ENCODE measurements at regions not wholly inside any gene's neighbourhood (a gene's known extent, or its start where the extent isn't known, plus 50 kb on each side); places are given as distances from the start of the nearest gene placed in this dataset.

- DNase-seq (ENCODE audit: low spot score), result no peak
- H3K36me3 ChIP-seq (ENCODE audit: insufficient read depth), result no peaks in the 10 kb centered on the region
- H3K4me3 ChIP-seq, result no peak overlapping the region
- no peaks in the 10 kb centered on the region for H3K9me2 ChIP-seq (ENCODE audit: insufficient read depth)
- H3K27ac Mint-ChIP-seq, result no peak overlapping the region
- no peak overlapping the region for H3K4me3 Mint-ChIP-seq
- H3K27me3 Mint-ChIP-seq (ENCODE audit: insufficient read depth, low read depth, poor library complexity), result no peaks in the 10 kb centered on the region
- no peaks in the 10 kb centered on the region for H3K27me3 ChIP-seq (ENCODE audit: insufficient read depth)
- no peaks in the 10 kb centered on the region for H3K4me1 ChIP-seq (ENCODE audit: insufficient read depth)
- H3K9me3 Mint-ChIP-seq, result peaks cover 20% of the 10 kb centered on the region; the same call in 2 of the 3 replicates
- H3K27ac ChIP-seq (ENCODE audit: low read depth), result no peak overlapping the region
- H3K4me1 Mint-ChIP-seq, result no peaks in the 10 kb centered on the region
- H3K79me2 ChIP-seq (replicated peaks; ENCODE audit: insufficient read depth), result no peaks in the 10 kb centered on the region
- 0 out of 3 replicates have a peak, but pooled peaks cover 2% of the 10 kb centered on the region for H3K36me3 Mint-ChIP-seq (ENCODE audit: low read depth)
- H3K4me2 ChIP-seq, result no peak overlapping the region
- TF ChIP-seq ZNF462 (CRISPR knock-in tag; IDR thresholded peaks at IDR 0.05) (no peak), REST (IDR thresholded peaks at IDR 0.05; ENCODE audit: unreplicated experiment) (no peak), ZNF114 (CRISPR knock-in tag; IDR thresholded peaks at IDR 0.05) (no peak), CTCF (conservative IDR thresholded peaks at IDR 0.05; ENCODE audit: low read depth in 2 of 2) (no peak), JUNB (IDR thresholded peaks at IDR 0.05; ENCODE audit: unreplicated experiment) (no peak), NANOG (IDR thresholded peaks at IDR 0.05; ENCODE audit: borderline replicate concordance) (no peak), CREB1 (CRISPR knock-in tag; IDR thresholded peaks at IDR 0.05; ENCODE audit: low read depth) (no peak), ZNF331 (CRISPR knock-in tag; IDR thresholded peaks at IDR 0.05; ENCODE audit: low read depth) (no peak), POLR2AphosphoS5 (IDR thresholded peaks at IDR 0.05; ENCODE audit: low read depth) (no peak), ETS1 (IDR thresholded peaks at IDR 0.05) (no peak), EZH2phosphoT487 (IDR thresholded peaks at IDR 0.05; ENCODE audit: unreplicated experiment) (no peak), STAT1 (IDR thresholded peaks at IDR 0.05; ENCODE audit: unreplicated experiment) (no peak), EZH2 (IDR thresholded peaks at IDR 0.05; ENCODE audit: low read depth, unreplicated experiment) (no peak)
- no peaks in the 10 kb centered on the region for H4K20me1 ChIP-seq (replicated peaks; ENCODE audit: insufficient read depth)
- no peak overlapping the region for H2AFZ ChIP-seq
- no peak for ATAC-seq
- no peaks in the 10 kb centered on the region for H3F3A ChIP-seq (replicated peaks; ENCODE audit: low read depth)
These were observed 108.2 kb upstream of the BRWD3 start for GRCh38 chrX:80917919-80918318.
